Glutamatergic neuron (in vitro differentiated cells): ENCODE measurements at regions not wholly inside any gene's neighbourhood (a gene's known extent, or its start where the extent isn't known, plus 50 kb on each side); places are given as distances from the start of the nearest gene placed in this dataset.

Experiments used
- DNase-seq: peaks from one replicate; pipeline ENCODE4 v3.0.0; 2022
- H3K27ac Mint-ChIP-seq: one replicate; pipeline ENCODE4 v1.8.0; 2020; ENCODE audit warnings: mild to moderate bottlenecking, mixed read lengths, inconsistent platforms; ENCODE audit not compliant: unreplicated experiment
- H3K27me3 Mint-ChIP-seq: one replicate; pipeline ENCODE4 v1.8.0; 2020; ENCODE audit warnings: mild to moderate bottlenecking, moderate library complexity, mixed read lengths, inconsistent platforms; ENCODE audit not compliant: unreplicated experiment
- H3K36me3 Mint-ChIP-seq: one replicate; pipeline ENCODE4 v1.8.0; 2020; ENCODE audit warnings: mild to moderate bottlenecking, mixed read lengths, inconsistent platforms; ENCODE audit not compliant: unreplicated experiment
- H3K4me1 Mint-ChIP-seq: one replicate; pipeline ENCODE4 v1.8.0; 2020; ENCODE audit warnings: mild to moderate bottlenecking, low read depth, mixed read lengths, inconsistent platforms; ENCODE audit not compliant: unreplicated experiment
- H3K4me3 Mint-ChIP-seq: one replicate; pipeline ENCODE4 v1.8.0; 2020; ENCODE audit warnings: mild to moderate bottlenecking, mixed read lengths, inconsistent platforms; ENCODE audit not compliant: unreplicated experiment
- H3K9me3 Mint-ChIP-seq: one replicate; pipeline ENCODE4 v1.8.0; 2020; ENCODE audit warnings: mild to moderate bottlenecking, moderate library complexity, mixed read lengths, inconsistent platforms; ENCODE audit not compliant: unreplicated experiment
- CTCF ChIP-seq: fragments of 200-600 bp; sonication (generic); IDR thresholded peaks from one replicate; pipeline ENCODE4 v1.5.0; 2021; ENCODE audit not compliant: partially characterized antibody, unreplicated experiment

DNA sequence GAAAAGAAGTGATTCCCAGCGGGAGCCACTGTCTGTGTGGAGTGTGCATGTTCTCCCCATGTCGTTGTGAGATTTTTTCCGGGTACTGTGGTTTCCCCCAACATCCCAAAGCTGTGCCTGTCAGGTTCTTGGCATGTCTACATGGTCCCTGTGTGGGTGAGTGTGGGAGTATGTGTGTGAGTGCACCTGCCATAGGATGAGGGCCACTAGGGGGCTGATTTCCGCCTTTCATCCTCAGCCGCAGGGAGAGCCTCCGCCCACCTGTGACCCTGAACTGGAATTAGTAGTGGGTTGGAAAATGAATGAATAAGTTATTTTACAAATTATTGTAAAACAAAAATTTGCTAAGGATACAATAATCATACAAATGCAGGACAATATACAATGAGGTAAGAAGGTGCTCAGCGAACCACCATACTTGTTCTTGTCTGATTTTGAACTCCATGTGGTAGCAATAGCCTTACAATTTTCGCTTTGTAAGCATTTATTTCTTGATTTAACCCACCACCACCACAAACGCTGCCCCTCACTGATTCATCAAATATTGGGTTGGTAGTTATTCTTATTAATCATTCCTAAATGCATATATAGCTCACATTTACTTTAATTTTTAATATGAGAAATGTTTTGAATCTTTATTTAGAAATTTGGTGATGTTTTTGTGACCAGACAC, 641.2 kb upstream of the VSTM2A start:
- Mint-ChIP-seq H3K4me1 (no peaks in the 10 kb centered on the region), H3K27me3 (peaks cover 1% of the 10 kb centered on the region), H3K4me3 (no peak overlapping the region), H3K27ac (no peak overlapping the region), H3K9me3 (no peaks in the 10 kb centered on the region), H3K36me3 (no peaks in the 10 kb centered on the region)
- no peak for TF ChIP-seq CTCF
- no peak for DNase-seq

DNA sequence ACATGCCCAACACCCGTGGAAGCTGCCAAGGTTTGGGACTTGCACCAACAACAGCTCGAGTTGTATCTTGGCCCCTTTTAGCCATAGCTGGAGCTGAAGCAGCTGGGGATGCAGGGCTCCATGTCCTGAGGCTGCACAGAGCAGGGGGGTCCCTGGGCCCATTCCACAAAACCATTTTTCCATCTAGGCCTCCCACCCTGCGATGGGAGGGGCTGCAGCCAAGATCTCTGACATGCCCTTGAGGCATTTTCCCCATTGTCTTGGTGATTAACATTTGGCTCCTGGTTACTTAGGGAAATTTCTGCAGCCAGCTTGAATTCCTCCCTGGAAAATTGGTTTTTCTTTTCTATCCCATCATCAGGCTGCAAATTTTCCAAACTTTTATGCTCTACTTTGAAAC, 637.8 kb upstream of the VSTM2A start:
- H3K4me3 Mint-ChIP-seq = no peak overlapping the region
- H3K27me3 Mint-ChIP-seq = peaks cover 1% of the 10 kb centered on the region
- TF ChIP-seq CTCF = no peak
- H3K4me1 Mint-ChIP-seq = no peaks in the 10 kb centered on the region
- no peak overlapping the region for H3K27ac Mint-ChIP-seq
- no peak for DNase-seq
- no peaks in the 10 kb centered on the region for H3K36me3 Mint-ChIP-seq
- H3K9me3 Mint-ChIP-seq = no peaks in the 10 kb centered on the region

GRCh38 chr7:53917637-53918036, 624.5 kb upstream of the VSTM2A start:
- DNase-seq = no peak

DNA sequence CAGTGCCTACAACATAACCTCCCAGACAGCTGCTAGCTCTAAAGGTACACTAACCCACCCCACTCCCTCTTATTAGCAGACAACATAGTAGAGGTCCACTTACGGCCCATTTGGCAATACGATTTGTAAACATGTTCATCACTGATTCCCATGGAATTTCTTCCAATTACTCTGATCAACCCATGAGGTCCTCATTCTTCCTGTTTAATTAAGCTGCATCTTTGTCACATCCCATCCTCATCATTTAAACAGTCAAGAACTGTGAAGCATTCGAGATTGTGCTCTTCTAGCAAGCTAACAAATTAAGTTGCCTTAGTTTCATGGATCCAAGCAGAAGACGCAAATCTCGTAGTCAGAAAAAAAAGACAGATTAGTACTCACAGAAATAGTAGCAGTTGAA, 622.2 kb upstream of the VSTM2A start:
- Mint-ChIP-seq H3K36me3 (no peaks in the 10 kb centered on the region), H3K9me3 (no peaks in the 10 kb centered on the region), H3K4me1 (no peaks in the 10 kb centered on the region), H3K27ac (no peak overlapping the region), H3K27me3 (no peaks in the 10 kb centered on the region), H3K4me3 (no peak overlapping the region)
- no peak for DNase-seq
- TF ChIP-seq CTCF = no peak

More at GRCh38 chr7:53917637-53918036, 624.5 kb upstream of the VSTM2A start:
- H3K4me1 Mint-ChIP-seq = no peaks in the 10 kb centered on the region
- H3K27me3 Mint-ChIP-seq = peaks cover 3% of the 10 kb centered on the region
- H3K36me3 Mint-ChIP-seq = no peaks in the 10 kb centered on the region
- no peak for TF ChIP-seq CTCF
- H3K9me3 Mint-ChIP-seq = no peaks in the 10 kb centered on the region
- H3K27ac Mint-ChIP-seq = no peak overlapping the region
- H3K4me3 Mint-ChIP-seq = no peak overlapping the region

GRCh38 chr7:53940483-53940882, 601.7 kb upstream of the VSTM2A start:
- Mint-ChIP-seq H3K27ac (no peak overlapping the region), H3K4me3 (no peak overlapping the region), H3K9me3 (no peaks in the 10 kb centered on the region), H3K36me3 (no peaks in the 10 kb centered on the region), H3K4me1 (no peaks in the 10 kb centered on the region), H3K27me3 (no peaks in the 10 kb centered on the region)
- DNase-seq = no peak
- no peak for TF ChIP-seq CTCF
